DOHH2 (cell line): ENCODE measurements at regions not wholly inside any gene's neighbourhood (a gene's known extent, or its start where the extent isn't known, plus 50 kb on each side); places are given as distances from the start of the nearest gene placed in this dataset.

ENCODE experiments used
- H3F3A ChIP-seq: fragments of 200-600 bp; sonication (generic), shearing (Covaris generic); 2 replicates; pipeline ENCODE4 v1.6.0; 2016; ENCODE audit warnings: antibody characterized with exemption, mild to moderate bottlenecking; ENCODE audit not compliant: control insufficient read depth, insufficient read depth
- H3K27ac ChIP-seq: fragments of 200-600 bp; sonication (generic); 2 replicates; pipeline ENCODE4 v1.5.1; 2014; ENCODE audit warnings: low read depth, mild to moderate bottlenecking, low read length, moderate library complexity
- H3K27me3 ChIP-seq: fragments of 200-600 bp; sonication (generic); 2 replicates; pipeline ENCODE4 v1.6.1; 2014; ENCODE audit warnings: mild to moderate bottlenecking, low read length, mixed read lengths; ENCODE audit not compliant: control insufficient read depth
- H3K36me3 ChIP-seq: fragments of 200-600 bp; sonication (generic); 2 replicates; pipeline ENCODE4 v1.6.1; 2014; ENCODE audit warnings: mild to moderate bottlenecking, low read length, moderate library complexity, mixed read lengths; ENCODE audit not compliant: control insufficient read depth
- H3K4me1 ChIP-seq: fragments of 200-600 bp; sonication (generic); 2 replicates; pipeline ENCODE4 v1.6.1; 2014; ENCODE audit warnings: mild to moderate bottlenecking, low read length, mixed read lengths; ENCODE audit not compliant: control insufficient read depth
- H3K4me2 ChIP-seq: fragments of 200-600 bp; sonication (generic); 2 replicates; pipeline ENCODE4 v1.6.0; 2014; ENCODE audit warnings: mild to moderate bottlenecking, low read length, moderate library complexity
- H3K4me3 ChIP-seq: fragments of 200-600 bp; sonication (generic); 2 replicates; pipeline ENCODE4 v1.5.1; 2014; ENCODE audit warnings: mild to moderate bottlenecking, low read length, mixed read lengths
- H3K79me2 ChIP-seq: fragments of 200-600 bp; sonication (generic); 2 replicates; pipeline ENCODE4 v1.6.1; 2014; ENCODE audit warnings: mild to moderate bottlenecking, low read length, mixed read lengths; ENCODE audit not compliant: control insufficient read depth
- H3K9me2 ChIP-seq: fragments of 200-600 bp; sonication (generic); replicated peaks from 2 replicates; pipeline ENCODE4 v1.6.1; 2014; ENCODE audit warnings: mild to moderate bottlenecking, low read length, mixed read lengths; ENCODE audit not compliant: control insufficient read depth
- H3K9me3 ChIP-seq: fragments of 200-600 bp; sonication (generic); 2 replicates; pipeline ENCODE4 v1.6.1; 2014; ENCODE audit warnings: antibody characterized with exemption, low read length, mixed read lengths; ENCODE audit not compliant: control insufficient read depth, insufficient read depth
- H4K20me1 ChIP-seq: fragments of 200-600 bp; sonication (generic); 2 replicates; pipeline ENCODE4 v1.6.0; 2014; ENCODE audit warnings: low read depth, mild to moderate bottlenecking, antibody characterized with exemption, low read length, moderate library complexity; ENCODE audit not compliant: control insufficient read depth, insufficient read depth
- CTCF ChIP-seq: fragments of 200-600 bp; sonication (generic); IDR thresholded peaks from one replicate; pipeline ENCODE4 v1.5.1; 2014; ENCODE audit warnings: antibody characterized with exemption, mild to moderate bottlenecking, low read depth, low read length; ENCODE audit not compliant: poor library complexity, severe bottlenecking
- EZH2phosphoT487 ChIP-seq: fragments of 200-600 bp; sonication (generic); IDR thresholded peaks from 2 replicates; pipeline ENCODE4 v1.6.1; 2017; ENCODE audit warnings: borderline replicate concordance, mild to moderate bottlenecking, antibody characterized with exemption, low read length, moderate library complexity, mixed read lengths

DNA sequence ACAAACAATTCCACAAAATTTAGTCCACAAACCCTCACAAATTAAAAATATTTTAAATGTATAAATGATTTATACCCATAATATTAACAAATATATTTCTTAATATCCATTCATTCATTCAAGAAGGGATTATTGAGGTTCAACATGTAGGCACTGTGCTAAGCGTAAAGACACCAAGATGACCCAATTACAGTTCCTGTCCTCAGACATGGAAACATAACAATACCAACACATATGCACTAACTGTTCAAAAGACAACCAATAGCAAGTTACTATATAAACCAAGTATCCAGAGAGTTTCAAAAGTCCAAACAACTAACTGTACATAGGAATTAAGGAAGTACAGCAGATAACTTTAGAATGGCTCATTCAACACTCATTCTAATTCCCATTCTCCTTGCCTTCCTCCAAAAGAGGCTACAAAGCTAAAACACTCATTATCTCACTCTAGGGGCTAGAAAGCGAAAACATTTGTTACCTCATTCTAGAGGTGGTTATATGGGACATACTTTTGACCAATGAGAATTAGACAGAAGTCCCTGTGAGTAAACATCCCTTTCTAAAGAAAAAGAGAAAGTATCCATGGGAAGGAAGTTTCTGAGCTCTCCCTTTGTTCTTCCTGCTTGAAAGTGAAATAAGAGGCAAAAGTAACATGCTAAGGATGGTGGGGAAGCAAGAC lies 292.4 kb downstream of the ZEB2 start:
- no peak overlapping the region for H3K4me2 ChIP-seq
- no peak overlapping the region for H3K4me3 ChIP-seq
- H3K36me3 ChIP-seq = peaks cover 4% of the 10 kb centered on the region; the same call in 1 of the 2 replicates
- H3F3A ChIP-seq = no peaks in the 10 kb centered on the region
- TF ChIP-seq CTCF = no peak
- no peak for TF ChIP-seq EZH2phosphoT487
- no peak overlapping the region for H3K27ac ChIP-seq
- H3K9me2 ChIP-seq = no peaks in the 10 kb centered on the region
- H3K9me3 ChIP-seq = no peaks in the 10 kb centered on the region
- peaks cover 22% of the 10 kb centered on the region for H3K4me1 ChIP-seq
- H3K27me3 ChIP-seq = no peaks in the 10 kb centered on the region
- no peaks in the 10 kb centered on the region for H4K20me1 ChIP-seq
- peaks cover 4% of the 10 kb centered on the region for H3K79me2 ChIP-seq

- Histone ChIP-seq H3K27me3 (no peaks in the 10 kb centered on the region), H3F3A (no peaks in the 10 kb centered on the region), H3K79me2 (no peaks in the 10 kb centered on the region), H3K9me2 (no peaks in the 10 kb centered on the region), H3K36me3 (peaks cover 4% of the 10 kb centered on the region; the same call in 1 of the 2 replicates), H3K4me3 (no peak overlapping the region), H3K4me2 (no peak overlapping the region), H3K4me1 (no peaks in the 10 kb centered on the region), H4K20me1 (no peaks in the 10 kb centered on the region), H3K9me3 (no peaks in the 10 kb centered on the region), H3K27ac (no peak overlapping the region)
- no peak for TF ChIP-seq CTCF
- no peak for TF ChIP-seq EZH2phosphoT487
These were observed 294.8 kb downstream of the ZEB2 start for GRCh38 chr2:144225076-144225475.

- Histone ChIP-seq H3K4me3 (no peak overlapping the region), H4K20me1 (no peaks in the 10 kb centered on the region), H3K79me2 (no peaks in the 10 kb centered on the region), H3F3A (no peaks in the 10 kb centered on the region), H3K4me2 (no peak overlapping the region), H3K27ac (no peak overlapping the region), H3K4me1 (no peaks in the 10 kb centered on the region), H3K9me3 (no peaks in the 10 kb centered on the region), H3K9me2 (no peaks in the 10 kb centered on the region), H3K36me3 (peaks cover 4% of the 10 kb centered on the region; the same call in 1 of the 2 replicates), H3K27me3 (no peaks in the 10 kb centered on the region)
- TF ChIP-seq CTCF (no peak), EZH2phosphoT487 (no peak)
These were observed 295.4 kb downstream of the ZEB2 start for GRCh38 chr2:144224472-144224871.
